GM19395 (cell line): ENCODE measurements at regions not wholly inside any gene's neighbourhood (a gene's known extent, or its start where the extent isn't known, plus 50 kb on each side); places are given as distances from the start of the nearest gene placed in this dataset.

Experiments used
- ATAC-seq: cut with Tn5 transposase; IDR thresholded peaks from one replicate; pipeline ENCODE4 v1.9.1; 2021; ENCODE audit warnings: mild to moderate bottlenecking, moderate library complexity; ENCODE audit not compliant: unreplicated experiment

DNA sequence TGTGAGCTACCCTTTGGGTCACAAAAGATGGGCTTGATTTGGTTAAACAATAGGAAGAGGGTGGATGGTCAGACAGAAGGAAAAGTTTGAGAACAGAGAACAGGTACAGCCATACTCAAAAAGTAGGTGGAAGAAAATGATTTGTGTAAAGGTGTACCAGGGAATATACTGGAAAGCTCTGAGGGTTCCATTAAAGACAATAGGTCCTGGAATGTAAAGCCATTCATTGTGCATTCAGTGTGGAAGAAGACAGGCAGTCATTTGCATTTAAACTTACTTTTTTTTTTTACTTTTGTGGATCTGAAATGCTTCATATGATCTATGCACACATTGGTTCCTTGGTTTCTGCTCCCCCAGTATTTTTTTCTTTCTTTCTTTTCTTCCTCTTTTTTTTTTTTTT, 581.4 kb upstream of the PIK3C3 start:
- ATAC-seq, result no peak

DNA sequence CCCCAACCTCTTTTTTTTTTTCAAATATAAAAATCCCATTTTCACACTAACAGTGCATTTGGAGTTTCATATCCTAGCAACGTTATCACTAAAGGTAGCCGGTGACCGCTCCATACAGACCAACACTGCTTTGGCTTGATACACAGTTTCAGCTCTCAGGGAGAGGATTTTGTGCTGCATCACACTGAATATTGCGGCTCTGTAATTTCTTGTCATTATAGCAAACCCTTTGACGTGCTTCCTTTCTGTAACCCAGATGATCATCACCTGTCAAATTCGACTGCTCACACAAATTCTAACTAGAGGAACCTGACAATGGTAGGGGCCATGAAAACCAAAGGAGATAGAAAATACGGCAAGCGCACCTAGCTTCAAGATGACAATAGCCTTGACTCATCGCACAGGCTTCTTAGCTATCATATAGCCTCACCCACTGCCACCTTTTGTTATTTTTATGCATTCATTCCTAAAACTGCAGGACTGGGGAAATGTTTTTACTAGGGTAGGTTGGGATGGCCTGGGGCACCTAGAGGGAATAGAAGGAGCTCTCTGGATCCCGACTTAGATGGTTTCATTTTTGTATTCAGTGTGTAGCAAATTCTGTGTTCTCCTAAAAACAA, 582.9 kb upstream of the PIK3C3 start:
- ATAC-seq, result no peak

DNA sequence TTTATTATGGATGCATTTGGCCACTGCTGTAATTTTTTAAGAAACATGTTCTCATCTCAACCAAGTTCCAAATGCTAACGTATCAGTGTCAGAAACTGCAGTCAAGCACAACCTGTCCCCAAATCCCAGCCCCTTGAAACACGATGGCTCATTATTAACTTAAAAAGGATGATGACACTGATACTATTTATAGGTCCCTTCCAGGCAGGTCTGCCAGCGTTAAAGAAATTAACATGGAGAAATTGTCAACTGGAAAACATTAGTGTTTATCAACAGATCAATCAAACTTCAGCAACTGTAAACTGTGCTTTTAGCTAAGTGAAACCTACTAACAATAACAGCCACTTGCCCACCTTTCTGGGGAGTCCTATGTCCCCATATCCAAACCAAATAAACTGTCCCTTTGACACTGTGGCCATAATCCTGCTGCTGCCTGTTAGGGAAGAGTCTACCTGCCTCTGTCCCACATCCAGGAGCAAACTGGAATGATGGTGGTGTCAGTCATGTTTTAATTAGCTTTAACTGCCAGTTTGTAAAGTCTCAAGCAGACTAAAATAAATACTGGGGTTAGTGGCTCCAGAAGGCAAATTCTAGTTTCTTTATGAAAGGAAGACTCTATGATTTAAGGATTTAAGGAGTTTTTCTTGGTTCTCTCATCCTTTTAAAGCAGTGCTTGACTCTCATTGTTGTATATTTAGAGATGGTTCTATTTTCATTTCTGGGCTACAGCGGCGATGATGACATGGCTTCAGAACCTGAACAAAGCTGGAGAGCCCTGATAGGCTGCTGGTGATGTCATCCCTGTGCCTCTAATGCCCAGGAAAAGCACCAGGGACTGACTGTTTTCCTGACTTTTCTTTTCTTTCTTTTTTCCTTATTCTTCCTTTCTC, 583.6 kb upstream of the PIK3C3 start:
- ATAC-seq, result no peak

DNA sequence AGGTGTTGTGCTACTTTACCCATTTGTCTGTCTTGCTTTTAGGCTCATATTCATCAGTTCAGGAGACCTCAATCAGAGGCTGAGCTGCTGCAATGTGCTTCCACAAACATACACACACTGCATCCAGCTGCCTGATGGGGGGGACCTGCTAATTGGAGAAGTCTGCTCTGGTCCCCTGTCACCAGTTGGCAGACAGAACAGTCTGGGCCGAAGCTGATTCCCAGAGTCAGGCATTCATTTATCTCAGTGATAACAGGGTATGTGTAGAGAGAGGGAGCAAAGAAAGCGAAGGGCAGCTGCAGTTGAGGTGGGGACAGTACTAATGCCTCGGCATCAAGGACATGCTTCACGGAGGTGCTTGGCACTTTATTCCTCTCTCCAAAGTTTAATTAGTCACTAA, 584.3 kb upstream of the PIK3C3 start:
- no peak for ATAC-seq

DNA sequence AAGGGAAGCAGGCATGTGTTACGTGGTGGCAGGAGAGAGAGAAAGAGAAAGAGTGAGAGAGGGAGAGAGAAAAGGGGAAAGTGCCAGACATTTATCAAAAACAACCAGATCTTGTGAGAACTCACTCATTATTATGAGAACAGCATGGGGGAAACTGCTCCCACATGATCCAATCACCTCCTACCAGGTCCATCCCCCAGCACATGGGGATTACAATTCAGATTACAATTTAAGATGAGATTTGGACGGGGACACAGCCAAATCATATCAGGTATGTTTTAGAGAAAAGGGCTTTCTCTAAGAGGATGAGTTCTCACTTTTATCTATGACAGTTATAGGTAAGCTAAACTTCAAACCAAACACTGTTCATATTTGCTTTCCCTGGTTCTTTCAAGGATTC, 597.3 kb upstream of the PIK3C3 start:
- ATAC-seq, result no peak

DNA sequence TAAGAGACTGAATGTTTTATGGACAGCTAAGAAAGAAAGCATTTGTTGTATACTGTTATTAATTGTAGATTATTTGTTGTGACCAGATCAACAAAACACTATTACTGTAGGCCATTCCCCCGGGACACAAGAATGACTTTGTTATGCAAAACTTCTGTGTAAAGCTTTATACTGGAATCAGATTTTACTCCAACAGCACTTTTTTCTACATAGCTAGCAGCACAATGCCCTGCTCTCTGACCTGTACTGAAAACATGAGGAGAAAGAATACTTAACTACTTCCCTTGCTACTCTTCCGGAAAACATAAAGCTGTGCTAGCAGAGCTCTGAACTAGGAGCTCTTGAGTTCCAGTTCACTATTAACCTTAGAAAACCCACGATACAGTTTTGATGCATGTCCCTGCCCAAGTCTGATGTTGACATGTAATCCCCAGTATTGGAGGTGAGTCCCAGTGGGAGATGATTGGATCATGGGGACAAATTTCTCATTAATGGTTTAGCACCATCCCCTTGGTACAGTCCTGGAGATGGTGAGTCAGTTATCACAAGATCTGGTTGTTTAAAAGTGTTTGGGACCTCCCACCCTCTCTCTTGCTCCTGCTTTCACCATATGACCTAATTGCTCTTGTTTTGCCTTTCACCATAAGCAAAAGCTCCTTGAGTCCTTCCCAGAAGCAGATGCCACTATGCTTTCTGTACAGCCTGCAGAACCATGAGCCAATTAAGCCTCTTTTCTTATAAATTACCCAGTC, 601.1 kb upstream of the PIK3C3 start:
- ATAC-seq, result no peak

GRCh38 chr18:41351430-41351829, 603.6 kb upstream of the PIK3C3 start:
- no peak for ATAC-seq

- ATAC-seq, result no peak
These were observed 608.0 kb upstream of the PIK3C3 start for GRCh38 chr18:41347057-41347456.

DNA sequence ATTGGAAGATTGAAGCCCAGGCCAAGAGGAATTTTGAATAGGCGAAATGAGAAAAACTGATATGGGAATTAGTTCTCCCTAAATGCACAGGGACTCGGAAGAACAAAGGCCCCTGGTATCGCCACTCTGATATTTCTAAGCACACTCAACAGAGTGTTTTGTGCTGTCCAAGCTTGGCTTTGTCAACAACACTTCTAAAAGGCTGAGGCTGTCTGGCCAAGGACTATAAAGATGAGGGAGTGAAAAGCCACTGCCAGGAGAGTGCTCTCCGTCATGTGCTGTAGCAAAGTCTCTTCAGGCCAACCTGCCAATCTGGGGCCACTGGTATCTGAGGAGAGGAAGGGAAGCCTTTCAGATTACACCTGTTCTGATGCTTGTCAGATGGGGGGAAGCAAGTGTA, 611.2 kb upstream of the PIK3C3 start:
- no peak for ATAC-seq

- ATAC-seq, result no peak
These were observed 616.7 kb upstream of the PIK3C3 start for GRCh38 chr18:41338341-41338740.

- ATAC-seq, result no peak
These were observed 623.4 kb upstream of the PIK3C3 start for GRCh38 chr18:41331661-41332060.

DNA sequence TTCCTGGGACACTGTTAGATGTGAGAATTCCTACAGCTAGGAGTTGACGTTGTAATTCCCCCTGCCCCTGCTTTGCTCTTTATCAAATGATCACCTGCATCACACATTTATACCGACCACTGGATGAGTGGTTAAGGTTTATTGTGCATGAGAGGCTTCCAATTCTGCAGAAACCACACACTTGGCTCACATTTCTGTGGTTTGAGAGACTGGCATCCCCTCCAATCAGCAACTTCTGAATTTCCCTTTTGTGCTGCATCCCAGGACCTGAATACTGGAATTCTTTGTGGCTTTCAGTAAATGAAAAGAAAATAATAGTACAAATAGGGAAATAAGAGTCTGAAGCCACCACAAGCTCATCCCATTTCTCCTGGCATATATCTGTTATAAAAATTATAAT, 628.7 kb upstream of the PIK3C3 start:
- ATAC-seq, result no peak

- ATAC-seq, result no peak
These were observed 630.1 kb upstream of the PIK3C3 start for GRCh38 chr18:41324934-41325333.

DNA sequence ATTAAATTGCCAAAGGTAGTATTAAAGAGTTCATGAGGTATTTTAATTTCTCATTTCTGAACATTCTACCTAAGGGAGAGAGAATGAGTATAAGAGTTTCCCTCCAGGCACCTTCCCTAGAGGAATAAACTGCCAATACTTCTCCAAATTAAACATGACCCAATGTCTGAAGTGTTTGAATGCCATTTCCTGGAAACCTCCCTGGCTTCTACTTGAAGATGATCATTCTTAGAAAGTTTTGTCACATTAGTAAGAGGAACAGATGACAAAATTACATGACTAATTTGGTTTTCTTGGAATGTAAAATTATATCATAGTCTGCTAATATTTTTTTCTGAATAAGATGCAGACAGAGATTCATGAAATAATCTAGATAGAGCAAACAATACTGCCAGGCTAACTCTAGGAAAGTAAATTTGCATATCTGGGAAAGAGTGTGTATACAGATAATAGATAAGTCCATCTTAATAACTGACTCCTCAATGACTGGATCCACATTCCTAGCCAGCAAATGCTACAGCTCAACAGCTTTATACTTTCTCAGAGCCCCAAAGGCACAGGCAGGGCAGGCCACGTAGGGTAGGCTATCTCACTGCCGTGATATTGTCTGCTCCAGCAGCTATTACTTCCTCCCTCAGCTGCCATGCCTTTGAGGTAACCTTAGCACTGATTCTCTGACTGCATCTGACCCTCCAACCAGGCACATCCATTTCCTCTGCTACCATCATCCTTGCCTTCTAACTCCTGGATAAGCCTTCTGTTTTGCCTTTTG, 630.8 kb upstream of the PIK3C3 start:
- ATAC-seq, result no peak

GRCh38 chr18:41323044-41323443, 632.0 kb upstream of the PIK3C3 start:
- no peak for ATAC-seq

DNA sequence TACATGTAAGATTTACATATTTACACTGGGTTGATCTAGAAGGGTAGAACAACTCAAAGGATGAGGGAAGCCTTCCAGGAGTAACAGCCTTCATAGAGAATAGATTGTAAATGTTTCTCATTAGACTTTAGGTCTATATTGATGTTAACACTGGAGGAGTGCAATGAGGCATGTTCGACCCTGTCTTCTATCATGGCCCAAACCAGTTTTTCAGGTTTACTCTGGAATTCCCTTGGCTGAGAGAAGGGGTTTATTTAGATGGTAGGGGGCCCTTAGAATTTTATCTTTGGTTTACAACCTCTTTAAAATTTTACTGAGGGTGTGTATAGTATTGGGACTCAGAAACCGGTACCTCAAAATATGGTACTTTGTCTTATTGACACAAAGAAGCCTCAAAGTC, 634.9 kb upstream of the PIK3C3 start:
- ATAC-seq, result no peak

DNA sequence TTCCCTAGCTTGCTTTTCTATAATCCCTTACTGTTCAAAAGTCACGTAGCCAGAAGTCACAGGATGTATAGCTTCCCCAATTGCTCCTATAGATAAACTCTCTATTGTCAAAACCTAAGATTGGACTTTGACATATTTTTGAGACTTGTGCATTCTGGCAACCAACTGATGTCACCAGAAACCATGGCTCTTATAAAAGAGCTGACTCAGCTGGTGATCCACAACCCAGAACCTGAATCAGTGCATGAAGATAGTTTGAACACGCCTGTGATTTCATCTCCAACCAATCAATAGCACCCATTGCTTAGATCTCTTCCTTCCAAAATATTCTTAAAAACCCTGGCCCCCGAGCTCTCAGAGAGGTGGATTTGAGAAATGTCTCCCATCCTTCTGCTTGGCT, 639.9 kb upstream of the PIK3C3 start:
- ATAC-seq, result no peak

GRCh38 chr18:41311571-41312547, 643.2 kb upstream of the PIK3C3 start:
- no peak for ATAC-seq

DNA sequence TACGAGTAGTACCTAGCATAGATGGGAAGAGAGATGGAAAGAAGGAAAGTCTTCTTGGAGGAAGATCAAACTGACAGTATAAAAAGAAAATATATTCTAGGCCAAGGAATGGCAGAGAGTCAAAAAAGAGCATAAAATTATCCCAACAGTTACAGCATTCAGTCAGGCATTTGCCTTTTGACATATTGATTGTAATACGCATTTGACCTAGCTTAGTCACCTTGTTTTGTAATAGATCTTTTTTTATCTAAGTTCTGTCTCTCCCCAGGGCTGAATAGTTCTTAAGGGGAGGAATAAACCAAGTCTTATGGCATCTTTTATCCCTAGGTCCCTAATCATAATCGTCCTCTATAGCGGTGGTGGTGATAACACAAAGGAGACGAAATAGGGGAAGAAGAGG, 657.3 kb upstream of the PIK3C3 start:
- no peak for ATAC-seq

DNA sequence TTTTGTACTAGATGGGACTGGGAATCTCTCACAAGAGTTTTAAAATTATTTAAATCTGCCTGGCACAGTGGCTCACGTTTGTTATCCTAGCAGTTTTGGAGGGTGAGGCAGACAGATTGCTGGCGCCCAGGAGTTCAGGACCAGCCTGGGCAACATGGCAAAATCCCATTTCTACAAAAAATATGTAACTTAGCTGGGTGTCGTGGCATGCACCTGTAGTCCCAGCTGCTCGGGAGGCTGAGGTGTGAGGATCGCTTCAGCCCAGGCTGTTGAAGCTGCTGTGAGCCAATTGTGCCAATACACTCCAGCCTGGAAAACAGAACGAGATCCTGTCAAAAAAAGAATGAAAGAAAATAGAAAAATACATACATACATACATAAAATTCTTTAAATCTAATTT, 685.7 kb upstream of the PIK3C3 start:
- no peak for ATAC-seq
